ENCODE measurements at regions not wholly inside any gene's neighbourhood (a gene's known extent, or its start where the extent isn't known, plus 50 kb on each side); places are given as distances from the start of the nearest gene placed in this dataset.

GRCh38 chr4:145281224-145281623 is 100.8 kb upstream of the OTUD4 start:
- H3K9me3 ChIP-seq (replicated peaks; ENCODE audit: control insufficient read depth, insufficient read depth, low read length): no peaks in the 10 kb centered on the region
- no peaks in the 10 kb centered on the region for H3K9me1 ChIP-seq (replicated peaks; ENCODE audit: control insufficient read depth, extremely low read depth, insufficient read depth, low read length)
- no peaks in the 10 kb centered on the region for H3K36me3 ChIP-seq (ENCODE audit: control insufficient read depth in 2 of 2, extremely low read depth in 1 of 2, insufficient read depth in 2 of 2, low read length in 2 of 2)
- no peak overlapping the region for H3K27ac ChIP-seq (ENCODE audit: insufficient read depth, low read depth, low read length)
- no peak overlapping the region for H2AFZ ChIP-seq (ENCODE audit: low read depth, low read length)
- FAIRE-seq: no peak
- no peak overlapping the region for H3K4me2 ChIP-seq (ENCODE audit: insufficient read depth, low read length)
- no peaks in the 10 kb centered on the region for H3K79me2 ChIP-seq (ENCODE audit: control insufficient read depth, insufficient read depth, low read length)
- no peak for DNase-seq (ENCODE audit: low read depth, low spot score)
- H3K9ac ChIP-seq (replicated peaks; ENCODE audit: extremely low read depth, insufficient read depth, low read length): no peak overlapping the region
- CTCF ChIA-PET: no interaction called here
- H4K20me1 ChIP-seq (replicated peaks; ENCODE audit: control insufficient read depth, extremely low read depth, insufficient read depth, low read length): no peaks in the 10 kb centered on the region
- H3K4me3 ChIP-seq (replicated peaks in 1 of 3; ENCODE audit: insufficient read depth in 1 of 3, low read depth in 1 of 3, low read length in 3 of 3): no peak overlapping the region
- H3K4me1 ChIP-seq (ENCODE audit: control insufficient read depth, extremely low read depth, insufficient read depth, low read length): peaks cover 49% of the 10 kb centered on the region
- intact Hi-C loops (cut with micrococcal nuclease) (no loop called here), dilution Hi-C loops (cut with MboI; ENCODE audit: extremely low pct_ligation_motif_present, low sequenced_read_pairs) (no loop called here)
- TF ChIP-seq FOS (IDR thresholded peaks at IDR 0.05; ENCODE audit: borderline replicate concordance, insufficient read depth, low read length): no peak
- no peak for TF ChIP-seq CTCF (IDR thresholded peaks at IDR 0.05; ENCODE audit: extremely low read depth in 1 of 2, insufficient read depth in 1 of 2, low read depth in 1 of 2, low read length in 2 of 2)
- no TSS peak for BruUV-seq (replicated peaks)
- POLR2A ChIA-PET: no interaction called here
- no peaks in the 10 kb centered on the region for H3K27me3 ChIP-seq (ENCODE audit: control insufficient read depth in 2 of 2, insufficient read depth in 2 of 2, low read length in 2 of 2)

- intact Hi-C loops (cut with micrococcal nuclease): no loop called here
- H3K79me2 ChIP-seq (ENCODE audit: control insufficient read depth, insufficient read depth, low read length): no peaks in the 10 kb centered on the region
- POLR2A ChIA-PET: no interaction called here
- H3K9me3 ChIP-seq (replicated peaks; ENCODE audit: control insufficient read depth, insufficient read depth, low read length): no peaks in the 10 kb centered on the region
- no peak overlapping the region for H3K4me3 ChIP-seq (replicated peaks in 1 of 3; ENCODE audit: insufficient read depth in 1 of 3, low read depth in 1 of 3, low read length in 3 of 3)
- CTCF ChIA-PET: no interaction called here
- dilution Hi-C loops (cut with MboI; ENCODE audit: extremely low pct_ligation_motif_present, low sequenced_read_pairs): no loop called here
- BruUV-seq (replicated peaks): no TSS peak
- H2AFZ ChIP-seq (ENCODE audit: low read depth, low read length): no peak overlapping the region
- H3K9ac ChIP-seq (replicated peaks; ENCODE audit: extremely low read depth, insufficient read depth, low read length): no peak overlapping the region
- H3K4me1 ChIP-seq (ENCODE audit: control insufficient read depth, extremely low read depth, insufficient read depth, low read length): peaks cover 42% of the 10 kb centered on the region
- TF ChIP-seq MAX (IDR thresholded peaks at IDR 0.05; ENCODE audit: insufficient read depth, insufficient read length) (no peak), POLR2AphosphoS5 (IDR thresholded peaks at IDR 0.05; ENCODE audit: insufficient read depth, low read depth, low read length) (no peak), CTCF (IDR thresholded peaks at IDR 0.05; ENCODE audit: extremely low read depth in 1 of 2, insufficient read depth in 1 of 2, low read depth in 1 of 2, low read length in 2 of 2) (no peak), POLR2A (IDR thresholded peaks at IDR 0.05; ENCODE audit: low read depth, low read length) (no peak), JUN (IDR thresholded peaks at IDR 0.05; ENCODE audit: borderline replicate concordance, insufficient read depth, insufficient read length, low read depth) (no peak)
- no peaks in the 10 kb centered on the region for H3K9me1 ChIP-seq (replicated peaks; ENCODE audit: control insufficient read depth, extremely low read depth, insufficient read depth, low read length)
- no peaks in the 10 kb centered on the region for H3K27me3 ChIP-seq (ENCODE audit: control insufficient read depth in 2 of 2, insufficient read depth in 2 of 2, low read length in 2 of 2)
- H3K4me2 ChIP-seq (ENCODE audit: insufficient read depth, low read length): no peak overlapping the region
- FAIRE-seq (no peak), DNase-seq (ENCODE audit: low read depth, low spot score) (no peak)
- H3K36me3 ChIP-seq (ENCODE audit: control insufficient read depth in 2 of 2, extremely low read depth in 1 of 2, insufficient read depth in 2 of 2, low read length in 2 of 2): no peaks in the 10 kb centered on the region
- no peaks in the 10 kb centered on the region for H4K20me1 ChIP-seq (replicated peaks; ENCODE audit: control insufficient read depth, extremely low read depth, insufficient read depth, low read length)
- peak overlapping the region; percentile 97 for H3K27ac ChIP-seq (ENCODE audit: insufficient read depth, low read depth, low read length)
These were observed 100.2 kb upstream of the OTUD4 start for GRCh38 chr4:145280541-145280940.

Measured in endothelial cell of umbilical vein (primary cell).